SK-N-SH (cell line): ENCODE measurements at regions not wholly inside any gene's neighbourhood (a gene's known extent, or its start where the extent isn't known, plus 50 kb on each side); places are given as distances from the start of the nearest gene placed in this dataset.

Experiments used
- CTCF ChIA-PET: fragments of 300-600, 350-600 bp; formaldehyde crosslinking; extraction: SDS; loops from one replicate; lab custom pipeline; 2021; lab: Yijun Ruan, JAX
- POLR2A ChIA-PET: fragments of 350-600 bp; sonication (Branson Sonifier 250); formaldehyde crosslinking; extraction: SDS; loops from one replicate; lab custom pipeline; 2020; ENCODE audit warnings: antibody characterized with exemption, inconsistent platforms; lab: Yijun Ruan, JAX
- DNase-seq: peaks from one replicate; pipeline ENCODE4 v3.0.0; 2012
- H2AFZ ChIP-seq: fragments of 200-600 bp; sonication (generic); 2 replicates; pipeline ENCODE4 v1.8.1; 2016; ENCODE audit warnings: antibody characterized with exemption, mild to moderate bottlenecking, low read depth
- H3F3A ChIP-seq: fragments of 200-600 bp; sonication (generic); replicated peaks from 2 replicates; pipeline ENCODE3; 2016; ENCODE audit warnings: antibody characterized with exemption, mild to moderate bottlenecking; ENCODE audit not compliant: insufficient read depth
- H3K27ac ChIP-seq, 2 experiments: fragments of 200-500 bp in 1 of 2; fragments of 200-600 bp in 1 of 2; sonication (Bioruptor generic) in 1 of 2; sonication (generic), shearing (Covaris generic) in 1 of 2; 2 replicates each; pipeline versions ENCODE4 v1.5.1 to v1.6.1; 2014 to 2016; ENCODE audit warnings: low read depth in 2 of 2, inconsistent platforms in 1 of 2, low read length in 1 of 2, mild to moderate bottlenecking in 1 of 2, mixed read lengths in 1 of 2
- H3K27me3 ChIP-seq: fragments of 200-600 bp; sonication (generic), shearing (Covaris generic); 2 replicates; pipeline ENCODE4 v1.6.1; 2016; ENCODE audit warnings: mixed run types; ENCODE audit not compliant: insufficient read depth
- H3K36me3 ChIP-seq, 2 experiments: fragments of 200-500 bp in 1 of 2; fragments of 200-600 bp in 1 of 2; sonication (Bioruptor generic) in 1 of 2; sonication (generic) in 1 of 2; replicated peaks in 1 of 2; 2 replicates each; pipeline versions ENCODE3 to v1.5.1; 2014 to 2016; ENCODE audit warnings: low read length in 1 of 2, mild to moderate bottlenecking in 1 of 2; ENCODE audit not compliant: insufficient read depth in 2 of 2, control insufficient read depth in 1 of 2
- H3K4me1 ChIP-seq, 2 experiments: fragments of 200-500 bp in 1 of 2; fragments of 200-600 bp in 1 of 2; sonication (Bioruptor generic) in 1 of 2; sonication (generic), shearing (Covaris generic) in 1 of 2; 2 replicates each; pipeline versions ENCODE4 v1.5.1 to v1.6.1; 2014 to 2016; ENCODE audit warnings: low read depth in 1 of 2, low read length in 1 of 2, mixed run types in 1 of 2; ENCODE audit not compliant: insufficient read depth in 2 of 2, control insufficient read depth in 1 of 2
- H3K4me2 ChIP-seq: fragments of 200-600 bp; sonication (generic), shearing (Covaris generic); 2 replicates; pipeline ENCODE4 v1.6.1; 2017; ENCODE audit warnings: mixed run types
- H3K4me3 ChIP-seq, 2 experiments: fragments of 200-500 bp in 1 of 2; fragments of 200-600 bp in 1 of 2; sonication (Bioruptor generic) in 1 of 2; sonication (generic), shearing (Covaris generic) in 1 of 2; 2 replicates each; pipeline versions ENCODE4 v1.5.1 to v1.8.1; 2014 to 2016; ENCODE audit warnings: low read depth in 2 of 2, inconsistent platforms in 1 of 2, low read length in 1 of 2, mild to moderate bottlenecking in 1 of 2, mixed read lengths in 1 of 2, moderate library complexity in 1 of 2
- H3K79me2 ChIP-seq: fragments of 200-600 bp; sonication (generic); 2 replicates; pipeline ENCODE4 v1.8.1; 2017; ENCODE audit warnings: mild to moderate bottlenecking; ENCODE audit not compliant: insufficient read depth
- H3K9ac ChIP-seq: fragments of 200-600 bp; sonication (generic); 2 replicates; pipeline ENCODE4 v1.6.1; 2017; ENCODE audit warnings: mixed run types
- H3K9me2 ChIP-seq: fragments of 200-600 bp; sonication (generic); 2 replicates; pipeline ENCODE4 v1.6.1; 2017; ENCODE audit warnings: mixed run types
- H3K9me3 ChIP-seq: fragments of 200-600 bp; sonication (generic); 2 replicates; pipeline ENCODE4 v1.6.1; 2017; ENCODE audit warnings: mixed run types, mild to moderate bottlenecking, moderate library complexity
- H4K20me1 ChIP-seq: fragments of 200-600 bp; sonication (generic); 2 replicates; pipeline ENCODE4 v1.6.1; 2017; ENCODE audit warnings: mild to moderate bottlenecking, mixed run types; ENCODE audit not compliant: insufficient read depth
- CHD2 ChIP-seq: fragments of 150-350 bp; IDR thresholded peaks from 2 replicates; pipeline ENCODE4 v1.6.1; 2018; ENCODE audit warnings: low read length; ENCODE audit not compliant: partially characterized antibody
- CTCF ChIP-seq: fragments of 200-600 bp; sonication (generic); IDR thresholded peaks from 2 replicates; pipeline ENCODE4 v1.6.1; 2017; ENCODE audit warnings: antibody characterized with exemption, mild to moderate bottlenecking, moderate library complexity
- EP300 ChIP-seq, 2 experiments: IDR thresholded peaks; 2 replicates each; pipeline versions ENCODE4 v1.4.0 to v1.6.1; 2012; ENCODE audit warnings: borderline replicate concordance in 1 of 2, low read depth in 1 of 2, low read length in 1 of 2
- FOSL2 ChIP-seq: IDR thresholded peaks from 2 replicates; pipeline ENCODE4 v1.4.0; 2012; ENCODE audit warnings: low read depth, mild to moderate bottlenecking, moderate library complexity, borderline replicate concordance
- GATA2 ChIP-seq: sonication (generic); formaldehyde crosslinking; IDR thresholded peaks from 2 replicates; pipeline ENCODE4 v1.5.0; 2020; ENCODE audit warnings: mild to moderate bottlenecking, missing genetic modification reagents
- JUND ChIP-seq: IDR thresholded peaks from 2 replicates; pipeline ENCODE4 v1.4.0; 2012
- MEF2A ChIP-seq: IDR thresholded peaks from 2 replicates; pipeline ENCODE4 v1.4.0; 2012; ENCODE audit warnings: low read depth, borderline replicate concordance
- PBX3 ChIP-seq: IDR thresholded peaks from 2 replicates; pipeline ENCODE4; 2012
- RAD21 ChIP-seq: IDR thresholded peaks from 2 replicates; pipeline ENCODE4 v1.6.1; 2012; ENCODE audit warnings: mild to moderate bottlenecking, low read length
- RCOR1 ChIP-seq: fragments of 150-350 bp; IDR thresholded peaks from 2 replicates; pipeline ENCODE4 v1.6.1; 2017; ENCODE audit warnings: antibody characterized with exemption, low read length
- RFX5 ChIP-seq: IDR thresholded peaks from 2 replicates; pipeline ENCODE4 v1.6.1; 2012; ENCODE audit warnings: mild to moderate bottlenecking, improper control_type of control experiment, low read length
- RXRA ChIP-seq: IDR thresholded peaks from 2 replicates; pipeline ENCODE4 v1.4.0; 2012; ENCODE audit warnings: low read depth, mild to moderate bottlenecking, borderline replicate concordance
- SIN3A ChIP-seq: IDR thresholded peaks from 2 replicates; pipeline ENCODE4 v1.6.1; 2012; ENCODE audit warnings: low read depth, mild to moderate bottlenecking, low read length, moderate library complexity, borderline replicate concordance
- SMC3 ChIP-seq: IDR thresholded peaks from 2 replicates; pipeline ENCODE4 v1.6.1; 2012; ENCODE audit warnings: low read depth, low read length, improper control_type of control experiment
- TAF1 ChIP-seq: IDR thresholded peaks from 2 replicates; pipeline ENCODE4 v1.6.1; 2012; ENCODE audit warnings: low read depth, mild to moderate bottlenecking, low read length, moderate library complexity, borderline replicate concordance
- WGBS: methylation state at CpG from one replicate; pipeline ENCODE4 v1.1.6; 2017; ENCODE audit warnings: low lambda C conversion rate; 5-methylcytosine and 5-hydroxymethylcytosine counted together

- Histone ChIP-seq H3K27me3 (0 out of 2 replicates have a peak, but pooled peaks cover 3% of the 10 kb centered on the region), H3K9me3 (no peaks in the 10 kb centered on the region), H3K4me3 (no peak overlapping the region), H3K4me2 (no peak overlapping the region), H4K20me1 (no peaks in the 10 kb centered on the region), H3K36me3 (no peaks in the 10 kb centered on the region), H3K27ac (no peak overlapping the region), H3K4me1 (peaks cover 0 to 12% of the 10 kb centered on the region in 2 experiments; a peak in 2 of 4 replicates), H3K79me2 (no peaks in the 10 kb centered on the region), H3K9ac (no peak overlapping the region), H3F3A (no peaks in the 10 kb centered on the region)
- no peak for DNase-seq
- TF ChIP-seq PBX3 (no peak), GATA2 (CRISPR knock-in tag) (no peak), RFX5 (no peak), CHD2 (no peak), CTCF (no peak), SIN3A (no peak), RCOR1 (no peak), MEF2A (no peak), JUND (no peak), SMC3 (no peak), TAF1 (no peak), EP300 (IDR thresholded peaks at IDR 0.05; ENCODE audit: borderline replicate concordance in 1 of 2, low read depth in 1 of 2, low read length in 1 of 2) (no peak), FOSL2 (no peak)
- TF ChIP-seq, all 33 proteins: peak for 0
- ChIA-PET CTCF (interaction anchor here (1.2 to 3.4 kb wide), 4 partner anchors 9 to 192 kb away, joined by 3 to 16 read pairs (median 6); no protein-coding TSS in a partner anchor), POLR2A (no interaction called here)
- no peak overlapping the region for H2AFZ ChIP-seq
- 73% methylated on average over 5 of the region's 6 CpGs for whole genome bisulfite sequencing
- H3K9me2 ChIP-seq = no peaks in the 10 kb centered on the region
Measured at GRCh38 chr3:14274612-14274936, 96.0 kb downstream of the LSM3 start.

GRCh38 chr3:14274999-14275961 is 96.7 kb downstream of the LSM3 start:
- Histone ChIP-seq H3F3A (no peaks in the 10 kb centered on the region), H3K4me3 (no peak overlapping the region; a peak in 1 of 4 replicates), H4K20me1 (no peaks in the 10 kb centered on the region), H3K79me2 (no peaks in the 10 kb centered on the region), H3K9ac (no peak overlapping the region), H3K36me3 (no peaks in the 10 kb centered on the region), H3K4me2 (no peak overlapping the region), H3K4me1 (peaks cover 0 to 12% of the 10 kb centered on the region in 2 experiments; a peak in 2 of 4 replicates), H3K27ac (no peak overlapping the region), H3K27me3 (0 out of 2 replicates have a peak, but pooled peaks cover 3% of the 10 kb centered on the region), H3K9me2 (no peaks in the 10 kb centered on the region), H2AFZ (no peak overlapping the region), H3K9me3 (no peaks in the 10 kb centered on the region)
- peak; percentile 36 for TF ChIP-seq CTCF
- no peak for TF ChIP-seq RXRA
- TF ChIP-seq SMC3 = peak; percentile 34
- peak; percentile 45 for TF ChIP-seq RAD21
- peak; percentile 43 for DNase-seq
- WGBS = 81% methylated on average over 6 of the region's 8 CpGs
- ChIA-PET CTCF (interaction anchor here (0.7 to 4.9 kb wide), 11 partner anchors 8 to 234 kb away, joined by 3 to 29 read pairs (median 6); partner anchors contain the start of gene SLC6A6), POLR2A (no interaction called here)
